ENCODE measurements at regions not wholly inside any gene's neighbourhood (a gene's known extent, or its start where the extent isn't known, plus 50 kb on each side); places are given as distances from the start of the nearest gene placed in this dataset.

GRCh38 chr17:79539944-79540705 is 70.7 kb downstream of the RBFOX3 start:
- no peak for DNase-seq

DNA sequence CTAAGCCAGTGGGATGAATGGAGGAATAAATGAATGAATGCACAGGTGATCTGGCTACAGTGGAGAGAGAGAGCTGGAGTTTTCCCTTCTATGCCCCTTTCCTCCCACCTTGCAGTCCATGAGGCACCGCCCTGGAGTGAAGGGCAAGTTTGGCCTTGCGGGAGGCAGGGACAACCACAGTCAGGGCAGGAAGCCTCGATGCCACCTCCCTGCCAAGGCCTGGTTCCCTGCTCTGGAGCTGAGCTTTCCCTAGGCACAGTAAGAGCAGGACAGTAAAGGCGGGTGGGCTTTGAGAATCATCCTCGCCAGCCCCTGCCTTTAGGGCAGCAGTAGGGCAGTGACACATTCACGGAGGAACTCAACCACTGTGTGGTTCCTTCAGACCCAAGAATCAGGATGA is 72.6 kb downstream of the RBFOX3 start:
- no peak for DNase-seq

GRCh38 chr17:79537686-79538085 is 73.2 kb downstream of the RBFOX3 start:
- no peak for DNase-seq

- no peak for DNase-seq
These were observed 73.8 kb downstream of the RBFOX3 start for GRCh38 chr17:79537061-79537460.

DNA sequence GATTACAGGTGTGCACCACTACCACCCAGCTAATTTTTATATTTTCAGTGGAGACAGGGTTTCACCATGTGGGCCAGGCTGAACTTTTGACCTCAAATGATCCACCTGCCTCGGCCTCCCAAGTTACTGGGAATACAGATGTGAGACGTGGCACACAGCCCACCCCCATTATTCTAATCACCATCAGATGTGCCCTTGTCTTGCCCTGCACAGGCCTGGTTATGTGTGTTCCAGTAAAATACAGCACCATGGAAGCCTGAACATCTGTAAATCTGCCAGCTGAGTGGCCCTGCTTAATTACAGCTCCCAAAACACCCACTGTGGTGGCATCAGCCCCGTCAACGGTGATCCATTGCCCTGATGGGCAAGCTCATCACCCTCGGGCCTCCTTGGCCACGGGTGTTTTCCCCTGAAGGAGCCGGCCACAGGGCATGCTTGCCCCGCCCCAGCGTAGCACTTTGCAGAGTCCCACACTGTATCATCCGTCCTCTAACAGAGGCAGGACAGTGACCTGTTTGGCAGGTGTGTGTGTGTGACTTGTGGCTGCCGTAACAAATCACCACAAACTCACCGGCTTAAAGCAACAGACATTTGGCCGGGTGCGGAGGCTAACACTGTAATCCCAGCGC is 74.5 kb downstream of the RBFOX3 start:
- no peak for DNase-seq

GRCh38 chr17:79535728-79536025 is 75.2 kb downstream of the RBFOX3 start:
- DNase-seq = no peak

GRCh38 chr17:79534851-79535727 is 75.8 kb downstream of the RBFOX3 start:
- DNase-seq = no peak

GRCh38 chr17:79534111-79534510 is 76.7 kb downstream of the RBFOX3 start:
- no peak for DNase-seq

DNA sequence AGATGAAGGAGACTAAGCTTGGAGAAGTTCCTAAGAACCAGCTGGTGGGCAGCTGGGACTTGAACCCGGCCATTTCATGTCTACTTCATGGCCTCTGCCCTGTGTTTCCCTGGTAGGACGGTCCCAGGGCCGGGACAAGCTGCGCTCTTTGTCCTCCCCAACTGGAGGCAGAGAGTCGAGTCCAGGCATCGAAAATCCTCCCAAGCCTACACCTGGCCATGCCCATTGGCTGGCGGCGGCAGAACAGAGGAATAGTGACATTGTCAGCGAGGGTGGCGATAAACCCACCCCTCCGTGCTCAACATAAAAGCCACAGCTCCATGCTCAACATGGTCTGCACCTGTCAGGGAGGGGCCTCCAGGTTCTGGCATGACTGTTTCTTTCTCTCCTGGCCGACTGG is 77.7 kb downstream of the RBFOX3 start:
- DNase-seq = no peak

DNA sequence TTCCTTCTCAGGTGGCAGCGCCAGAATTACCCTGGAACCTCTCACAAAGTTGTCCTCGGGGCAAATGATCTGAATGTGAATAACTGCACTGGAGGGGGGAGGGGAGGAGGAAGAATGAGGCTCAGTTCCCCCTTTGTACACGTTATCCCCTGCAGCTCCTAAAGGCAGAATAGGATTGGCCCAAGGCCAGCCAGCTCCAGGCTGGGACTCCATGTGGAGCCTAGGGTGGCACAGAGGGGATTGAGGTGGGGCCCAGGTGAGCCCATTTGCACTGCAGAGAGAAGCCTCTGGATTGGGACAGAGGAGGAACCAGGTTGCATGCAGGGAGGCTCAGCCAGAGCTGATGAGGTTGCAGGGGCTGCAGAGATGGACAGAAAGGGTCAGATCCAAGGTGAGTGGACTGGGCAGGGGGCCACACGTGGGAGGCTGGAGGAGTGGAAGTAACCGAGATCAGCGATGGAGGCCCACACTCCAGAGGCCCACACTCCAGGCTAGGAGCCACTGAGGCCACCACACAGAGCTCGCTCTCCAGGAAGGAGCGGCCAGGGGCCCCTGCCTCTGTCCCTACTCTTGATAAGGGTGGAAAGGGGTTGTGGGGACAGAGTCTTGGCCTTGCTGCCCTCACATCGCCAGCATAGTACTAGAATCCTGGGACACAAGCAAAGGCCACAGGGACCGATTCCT is 78.6 kb downstream of the RBFOX3 start:
- DNase-seq = no peak

- DNase-seq = no peak
These were observed 79.4 kb downstream of the RBFOX3 start for GRCh38 chr17:79531191-79532095.

- DNase-seq = no peak
These were observed 80.3 kb downstream of the RBFOX3 start for GRCh38 chr17:79530361-79531105.

- no peak for DNase-seq
These were observed 81.2 kb downstream of the RBFOX3 start for GRCh38 chr17:79529661-79530081.

- no peak for DNase-seq
These were observed 82.2 kb downstream of the RBFOX3 start for GRCh38 chr17:79528592-79529125.

DNA sequence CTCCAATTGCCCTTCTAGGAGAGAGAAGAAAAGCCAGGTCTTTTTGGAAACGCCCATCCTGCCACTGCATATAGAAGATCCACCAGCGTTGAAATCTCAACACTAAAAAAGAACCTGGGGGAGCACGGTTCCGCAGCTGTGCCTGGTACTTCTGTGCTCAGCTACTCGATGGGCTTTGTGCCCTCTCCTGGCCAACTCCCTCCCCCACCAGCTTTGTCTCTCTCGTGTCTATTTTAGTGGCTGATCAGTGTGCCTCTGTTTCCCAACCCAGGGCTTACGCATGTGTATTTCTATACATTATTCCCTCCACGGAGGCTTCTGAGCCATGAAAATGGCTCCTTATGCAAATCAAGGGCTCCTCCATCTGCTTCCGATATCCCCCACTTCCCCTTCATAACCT is 83.5 kb downstream of the RBFOX3 start:
- no peak for DNase-seq

DNA sequence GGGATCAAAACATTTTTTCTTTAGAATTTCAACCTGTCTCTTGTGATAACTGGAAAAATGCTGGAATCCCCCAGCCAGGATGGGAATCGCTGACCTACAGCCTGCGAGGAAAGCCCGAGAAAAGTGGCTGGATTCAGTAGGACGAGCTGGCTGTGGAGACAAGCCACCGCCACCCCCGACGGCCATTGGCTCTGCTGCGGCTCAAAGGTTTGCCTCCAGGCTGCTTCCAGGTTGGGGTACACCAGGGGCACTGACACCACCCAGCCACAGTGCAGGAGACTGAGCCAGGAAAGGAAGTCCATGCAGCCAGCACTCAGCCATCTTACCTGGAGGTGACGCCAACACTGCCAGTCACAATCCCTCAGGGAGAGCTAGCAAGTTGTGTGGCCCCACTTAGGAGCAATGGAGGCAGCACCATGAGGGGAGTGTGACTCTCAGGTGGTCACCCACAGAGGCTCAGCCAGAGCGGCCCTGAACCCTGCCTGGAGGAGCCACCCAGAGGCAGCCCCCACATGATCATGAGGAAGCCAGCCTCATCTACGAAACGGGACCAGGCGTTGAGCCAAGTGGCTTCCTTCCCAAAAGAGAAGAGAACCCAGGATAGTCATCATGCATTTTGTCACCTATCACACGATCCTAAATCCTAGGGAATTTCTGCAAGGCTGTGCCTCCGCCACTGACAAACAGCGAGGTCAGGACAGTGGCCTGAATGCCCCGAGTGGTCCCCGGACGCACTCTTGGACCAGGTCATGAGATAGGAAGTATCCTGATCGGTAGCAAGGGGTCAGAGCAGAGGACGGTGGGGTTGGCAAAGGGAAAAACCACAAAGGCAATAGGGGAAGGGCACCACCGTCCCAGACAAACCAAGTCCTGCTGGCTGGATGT is 84.8 kb downstream of the RBFOX3 start:
- DNase-seq = no peak

DNA sequence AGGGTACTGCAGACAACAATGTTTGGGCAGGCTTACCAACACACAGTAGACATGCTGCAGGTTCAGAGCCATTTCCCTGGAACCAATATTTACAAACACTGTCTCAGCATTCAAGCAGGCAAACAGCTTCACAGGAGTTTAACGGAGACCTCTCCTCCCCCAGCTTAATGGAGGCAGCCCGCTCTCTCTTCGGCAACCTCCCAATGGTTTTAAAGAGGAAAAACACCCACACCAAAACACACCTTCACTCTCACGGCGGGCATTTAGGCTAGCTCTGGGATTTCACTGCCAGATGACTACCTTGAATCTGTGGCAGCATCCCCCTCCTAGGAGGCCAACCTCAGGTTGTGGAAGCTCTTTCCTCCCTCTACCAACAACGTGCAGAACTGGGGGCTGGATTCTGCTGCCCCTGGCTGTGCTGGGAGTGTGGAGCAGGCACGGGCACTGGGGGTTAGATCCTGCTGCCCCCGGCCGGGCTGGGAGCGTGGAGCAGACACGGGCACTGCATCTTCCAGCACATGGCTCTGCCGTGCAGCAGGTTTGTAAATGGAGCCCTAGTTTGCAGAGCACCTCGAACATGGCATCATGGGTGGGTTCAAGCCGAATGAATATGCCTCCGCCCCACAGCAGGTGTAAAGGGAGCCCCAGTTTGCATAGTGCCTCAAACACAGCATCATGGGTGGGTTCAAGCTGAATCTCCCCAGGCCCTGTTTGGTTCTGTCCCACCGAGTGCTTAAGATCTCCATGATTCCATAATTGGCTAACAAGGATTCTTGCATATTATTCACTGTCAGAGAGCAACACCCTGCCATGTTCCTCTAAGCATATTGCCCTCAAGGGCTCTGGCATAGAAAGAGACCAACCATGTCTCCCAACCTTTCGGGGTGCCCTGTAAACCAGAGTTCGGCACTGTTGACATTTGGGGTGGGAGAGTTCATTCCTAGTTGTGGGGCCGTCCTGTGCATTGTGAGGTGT is 86.4 kb downstream of the RBFOX3 start:
- DNase-seq = no peak

GRCh38 chr17:79522414-79522813 is 88.4 kb downstream of the RBFOX3 start:
- DNase-seq = no peak

- no peak for DNase-seq
These were observed 89.6 kb downstream of the RBFOX3 start for GRCh38 chr17:79521225-79521624.
